ENCODE measurements at regions not wholly inside any gene's neighbourhood (a gene's known extent, or its start where the extent isn't known, plus 50 kb on each side); places are given as distances from the start of the nearest gene placed in this dataset.
"Not testable (repeated sequence)": the region's sequence is repeated elsewhere in the genome, so short reads cannot be mapped to it uniquely, and the experiment has no call there.

- not testable (repeated sequence) for DNase-seq; ATAC-seq (ENCODE audit: low read depth in 2 of 2); H3K4me3 ChIP-seq (ENCODE audit: low read depth, low read length); H3K36me3 ChIP-seq (ENCODE audit: control insufficient read depth, insufficient read depth, low read length); H3K27ac ChIP-seq (ENCODE audit: insufficient read depth, low read length, poor library complexity, severe bottlenecking); H3K27me3 Mint-ChIP-seq; H3K27me3 ChIP-seq (ENCODE audit: control insufficient read depth, insufficient read depth, low read length); H3K4me1 Mint-ChIP-seq; H3K4me1 ChIP-seq (ENCODE audit: control insufficient read depth, insufficient read depth, low read length, poor library complexity, severe bottlenecking); H3K4me3 Mint-ChIP-seq; H3K27ac Mint-ChIP-seq; H3K36me3 Mint-ChIP-seq
- H3K9me3 Mint-ChIP-seq, result peaks cover 0 to 28% (median 8%) of the 10 kb centered on the region in 7 donors
- peaks cover 9 to 11% of the 10 kb centered on the region in 2 experiments for H3K9me3 ChIP-seq (ENCODE audit: control insufficient read depth in 2 of 2, low read length in 2 of 2)
Observed at GRCh38 chr9:84535973-84536372, 133.6 kb upstream of the NTRK2 start.

GRCh38 chr9:84538879-84539278 is 130.7 kb upstream of the NTRK2 start:
- no peaks in the 10 kb centered on the region for H3K36me3 Mint-ChIP-seq
- no peaks in the 10 kb centered on the region for H3K36me3 ChIP-seq (ENCODE audit: control insufficient read depth, insufficient read depth, low read length)
- H3K4me3 Mint-ChIP-seq, result no peak overlapping the region
- H3K27me3 Mint-ChIP-seq, result no peaks in the 10 kb centered on the region
- ATAC-seq (ENCODE audit: low read depth in 2 of 2) (no peak), DNase-seq (no peak)
- no peaks in the 10 kb centered on the region for H3K4me1 ChIP-seq (ENCODE audit: control insufficient read depth, insufficient read depth, low read length, poor library complexity, severe bottlenecking)
- H3K9me3 Mint-ChIP-seq, result peaks cover 0 to 28% (median 5%) of the 10 kb centered on the region in 7 donors
- no peaks in the 10 kb centered on the region for H3K4me1 Mint-ChIP-seq
- H3K27ac ChIP-seq (ENCODE audit: insufficient read depth, low read length, poor library complexity, severe bottlenecking), result no peak overlapping the region
- H3K27me3 ChIP-seq (ENCODE audit: control insufficient read depth, insufficient read depth, low read length), result no peaks in the 10 kb centered on the region
- H3K27ac Mint-ChIP-seq, result no peak overlapping the region
- peaks cover 9 to 11% of the 10 kb centered on the region in 2 experiments for H3K9me3 ChIP-seq (ENCODE audit: control insufficient read depth in 2 of 2, low read length in 2 of 2)
- H3K4me3 ChIP-seq (ENCODE audit: low read depth, low read length), result no peak overlapping the region

- DNase-seq, result no peak
- no peaks in the 10 kb centered on the region for H3K36me3 ChIP-seq (ENCODE audit: control insufficient read depth, insufficient read depth, low read length)
- peaks cover 4 to 8% of the 10 kb centered on the region in 2 experiments for H3K9me3 ChIP-seq (ENCODE audit: control insufficient read depth in 2 of 2, low read length in 2 of 2)
- no peak for ATAC-seq (ENCODE audit: low read depth in 2 of 2)
- no peaks in the 10 kb centered on the region for H3K4me1 ChIP-seq (ENCODE audit: control insufficient read depth, insufficient read depth, low read length, poor library complexity, severe bottlenecking)
- no peak overlapping the region for H3K4me3 Mint-ChIP-seq
- H3K27me3 ChIP-seq (ENCODE audit: control insufficient read depth, insufficient read depth, low read length), result no peaks in the 10 kb centered on the region
- H3K27me3 Mint-ChIP-seq, result no peaks in the 10 kb centered on the region
- no peak overlapping the region for H3K4me3 ChIP-seq (ENCODE audit: low read depth, low read length)
- H3K27ac Mint-ChIP-seq, result no peak overlapping the region
- no peaks in the 10 kb centered on the region for H3K4me1 Mint-ChIP-seq
- peaks cover 0 to 15% (median 5%) of the 10 kb centered on the region in 7 donors for H3K9me3 Mint-ChIP-seq
- H3K27ac ChIP-seq (ENCODE audit: insufficient read depth, low read length, poor library complexity, severe bottlenecking), result no peak overlapping the region
- no peaks in the 10 kb centered on the region for H3K36me3 Mint-ChIP-seq
Observed at GRCh38 chr9:84542554-84542953, 127.0 kb upstream of the NTRK2 start.

- ATAC-seq (ENCODE audit: low read depth in 2 of 2) (no peak), DNase-seq (no peak)
- Histone ChIP-seq H3K27ac (ENCODE audit: insufficient read depth, low read length, poor library complexity, severe bottlenecking) (no peak overlapping the region), H3K9me3 (ENCODE audit: control insufficient read depth in 2 of 2, low read length in 2 of 2) (no peaks in the 10 kb centered on the region), H3K27me3 (ENCODE audit: control insufficient read depth, insufficient read depth, low read length) (no peaks in the 10 kb centered on the region), H3K4me3 (ENCODE audit: low read depth, low read length) (no peak overlapping the region), H3K36me3 (ENCODE audit: control insufficient read depth, insufficient read depth, low read length) (no peaks in the 10 kb centered on the region), H3K4me1 (ENCODE audit: control insufficient read depth, insufficient read depth, low read length, poor library complexity, severe bottlenecking) (no peaks in the 10 kb centered on the region)
- H3K36me3 Mint-ChIP-seq, result no peaks in the 10 kb centered on the region
- H3K27me3 Mint-ChIP-seq, result peaks cover 4% of the 10 kb centered on the region
- H3K4me3 Mint-ChIP-seq, result no peak overlapping the region
- no peak overlapping the region for H3K27ac Mint-ChIP-seq
- H3K9me3 Mint-ChIP-seq, result peaks cover 0 to 4% (median 0%) of the 10 kb centered on the region in 7 donors
- no peaks in the 10 kb centered on the region for H3K4me1 Mint-ChIP-seq
Observed at GRCh38 chr9:84554069-84554664, 115.4 kb upstream of the NTRK2 start.

GRCh38 chr9:84556556-84556955 is 113.0 kb upstream of the NTRK2 start:
- Histone ChIP-seq H3K4me3 (ENCODE audit: low read depth, low read length) (no peak overlapping the region), H3K27me3 (ENCODE audit: control insufficient read depth, insufficient read depth, low read length) (no peaks in the 10 kb centered on the region), H3K27ac (ENCODE audit: insufficient read depth, low read length, poor library complexity, severe bottlenecking) (no peak overlapping the region), H3K36me3 (ENCODE audit: control insufficient read depth, insufficient read depth, low read length) (no peaks in the 10 kb centered on the region), H3K4me1 (ENCODE audit: control insufficient read depth, insufficient read depth, low read length, poor library complexity, severe bottlenecking) (no peaks in the 10 kb centered on the region), H3K9me3 (ENCODE audit: control insufficient read depth in 2 of 2, low read length in 2 of 2) (no peaks in the 10 kb centered on the region)
- Mint-ChIP-seq H3K27me3 (peaks cover 4% of the 10 kb centered on the region), H3K27ac (no peak overlapping the region), H3K36me3 (no peaks in the 10 kb centered on the region), H3K4me1 (no peaks in the 10 kb centered on the region), H3K4me3 (no peak overlapping the region), H3K9me3 (peaks cover 0 to 6% (median 0%) of the 10 kb centered on the region in 7 donors)
- DNase-seq, result no peak
- no peak for ATAC-seq (ENCODE audit: low read depth in 2 of 2)

- no peaks in the 10 kb centered on the region for H3K4me1 Mint-ChIP-seq
- Histone ChIP-seq H3K36me3 (ENCODE audit: control insufficient read depth, insufficient read depth, low read length) (no peaks in the 10 kb centered on the region), H3K27me3 (ENCODE audit: control insufficient read depth, insufficient read depth, low read length) (no peaks in the 10 kb centered on the region), H3K9me3 (ENCODE audit: control insufficient read depth in 2 of 2, low read length in 2 of 2) (no peaks in the 10 kb centered on the region), H3K4me3 (ENCODE audit: low read depth, low read length) (no peak overlapping the region), H3K4me1 (ENCODE audit: control insufficient read depth, insufficient read depth, low read length, poor library complexity, severe bottlenecking) (no peaks in the 10 kb centered on the region), H3K27ac (ENCODE audit: insufficient read depth, low read length, poor library complexity, severe bottlenecking) (no peak overlapping the region)
- H3K4me3 Mint-ChIP-seq, result no peak overlapping the region
- H3K9me3 Mint-ChIP-seq, result peaks cover 0 to 6% (median 0%) of the 10 kb centered on the region in 7 donors
- no peak overlapping the region for H3K27ac Mint-ChIP-seq
- H3K36me3 Mint-ChIP-seq, result no peaks in the 10 kb centered on the region
- DNase-seq (no peak), ATAC-seq (ENCODE audit: low read depth in 2 of 2) (no peak)
- H3K27me3 Mint-ChIP-seq, result peaks cover 4% of the 10 kb centered on the region
Observed at GRCh38 chr9:84557751-84558150, 111.8 kb upstream of the NTRK2 start.

- Histone ChIP-seq H3K4me1 (ENCODE audit: control insufficient read depth, insufficient read depth, low read length, poor library complexity, severe bottlenecking) (no peaks in the 10 kb centered on the region), H3K4me3 (ENCODE audit: low read depth, low read length) (no peak overlapping the region), H3K27me3 (ENCODE audit: control insufficient read depth, insufficient read depth, low read length) (no peaks in the 10 kb centered on the region), H3K9me3 (ENCODE audit: control insufficient read depth in 2 of 2, low read length in 2 of 2) (no peaks in the 10 kb centered on the region), H3K36me3 (ENCODE audit: control insufficient read depth, insufficient read depth, low read length) (no peaks in the 10 kb centered on the region), H3K27ac (ENCODE audit: insufficient read depth, low read length, poor library complexity, severe bottlenecking) (no peak overlapping the region)
- H3K4me3 Mint-ChIP-seq, result no peak overlapping the region
- no peaks in the 10 kb centered on the region for H3K4me1 Mint-ChIP-seq
- H3K36me3 Mint-ChIP-seq, result no peaks in the 10 kb centered on the region
- ATAC-seq (ENCODE audit: low read depth in 2 of 2) (no peak), DNase-seq (no peak)
- peaks cover 0 to 8% (median under 1%) of the 10 kb centered on the region in 7 donors for H3K9me3 Mint-ChIP-seq
- H3K27ac Mint-ChIP-seq, result no peak overlapping the region
- no peaks in the 10 kb centered on the region for H3K27me3 Mint-ChIP-seq
Observed at GRCh38 chr9:84563691-84564090, 105.8 kb upstream of the NTRK2 start.

- no peaks in the 10 kb centered on the region for H3K4me1 ChIP-seq (ENCODE audit: control insufficient read depth, insufficient read depth, low read length, poor library complexity, severe bottlenecking)
- peaks cover 0 to 6% (median 2%) of the 10 kb centered on the region in 7 donors for H3K9me3 Mint-ChIP-seq
- DNase-seq (no peak), ATAC-seq (ENCODE audit: low read depth in 2 of 2) (no peak)
- no peaks in the 10 kb centered on the region for H3K4me1 Mint-ChIP-seq
- no peaks in the 10 kb centered on the region for H3K9me3 ChIP-seq (ENCODE audit: control insufficient read depth in 2 of 2, low read length in 2 of 2)
- H3K36me3 ChIP-seq (ENCODE audit: control insufficient read depth, insufficient read depth, low read length), result no peaks in the 10 kb centered on the region
- H3K27me3 Mint-ChIP-seq, result no peaks in the 10 kb centered on the region
- no peak overlapping the region for H3K27ac Mint-ChIP-seq
- no peak overlapping the region for H3K27ac ChIP-seq (ENCODE audit: insufficient read depth, low read length, poor library complexity, severe bottlenecking)
- no peak overlapping the region for H3K4me3 ChIP-seq (ENCODE audit: low read depth, low read length)
- no peak overlapping the region for H3K4me3 Mint-ChIP-seq
- H3K36me3 Mint-ChIP-seq, result no peaks in the 10 kb centered on the region
- H3K27me3 ChIP-seq (ENCODE audit: control insufficient read depth, insufficient read depth, low read length), result no peaks in the 10 kb centered on the region
Observed at GRCh38 chr9:84567805-84568204, 101.7 kb upstream of the NTRK2 start.

All from CD4-positive, CD25-positive, alpha-beta regulatory T cell (primary cell).